Neural cell (in vitro differentiated cells): ENCODE measurements at regions not wholly inside any gene's neighbourhood (a gene's known extent, or its start where the extent isn't known, plus 50 kb on each side); places are given as distances from the start of the nearest gene placed in this dataset.

ENCODE experiments used
- H2AFZ ChIP-seq: fragments of 200-600, 300-800 bp; sonication (generic), shearing (Covaris generic); 2 replicates; pipeline ENCODE4 v1.6.0; 2014; ENCODE audit warnings: low read depth, mild to moderate bottlenecking, antibody characterized with exemption, low read length, moderate library complexity
- H3F3A ChIP-seq: fragments of 200-600 bp; shearing (Covaris generic); 2 replicates; pipeline ENCODE4 v1.6.1; 2016; ENCODE audit warnings: mild to moderate bottlenecking, moderate library complexity, mixed read lengths, antibody characterized with exemption, low read length; ENCODE audit not compliant: insufficient read depth, poor library complexity, severe bottlenecking
- H3K27ac ChIP-seq: fragments of 200-600, 300-800 bp; sonication (generic), shearing (Covaris generic); 2 replicates; pipeline ENCODE4 v1.5.1; 2014; ENCODE audit warnings: mild to moderate bottlenecking, low read length, moderate library complexity
- H3K27me3 ChIP-seq: fragments of 300-800, 200-600 bp; sonication (generic), shearing (Covaris generic); 2 replicates; pipeline ENCODE4 v1.6.0; 2014; ENCODE audit warnings: mild to moderate bottlenecking, low read depth, low read length, moderate library complexity; ENCODE audit not compliant: insufficient read depth
- H3K36me3 ChIP-seq: fragments of 300-800, 200-600 bp; sonication (generic), shearing (Covaris generic); 2 replicates; pipeline ENCODE4 v1.5.1; 2014; ENCODE audit warnings: mild to moderate bottlenecking, antibody characterized with exemption, low read length, moderate library complexity; ENCODE audit not compliant: insufficient read depth
- H3K4me2 ChIP-seq: fragments of 300-800, 200-600 bp; sonication (generic), shearing (Covaris generic); 2 replicates; pipeline ENCODE4 v1.6.0; 2014; ENCODE audit warnings: mild to moderate bottlenecking, low read length
- H3K4me3 ChIP-seq: fragments of 300-800, 200-600 bp; sonication (generic), shearing (Covaris generic); 2 replicates; pipeline ENCODE4 v1.5.1; 2014; ENCODE audit warnings: mild to moderate bottlenecking, low read length, moderate library complexity
- H3K79me2 ChIP-seq: fragments of 200-600 bp; shearing (Covaris generic); replicated peaks from 2 replicates; pipeline ENCODE4 v1.6.0; 2014; ENCODE audit warnings: mild to moderate bottlenecking, low read length, moderate library complexity; ENCODE audit not compliant: insufficient read depth
- H3K9ac ChIP-seq: fragments of 300-800, 200-600 bp; sonication (generic), shearing (Covaris generic); 2 replicates; pipeline ENCODE4 v1.6.1; 2016; ENCODE audit warnings: mild to moderate bottlenecking, low read length, mixed read lengths
- H3K9me2 ChIP-seq: fragments of 200-600 bp; shearing (Covaris generic); 2 replicates; pipeline ENCODE4 v1.6.1; 2016; ENCODE audit warnings: mild to moderate bottlenecking, low read length, mixed read lengths; ENCODE audit not compliant: insufficient read depth
- H3K9me3 ChIP-seq: fragments of 200-600, 300-800 bp; sonication (generic), shearing (Covaris generic); 2 replicates; pipeline ENCODE4 v1.6.1; 2016; ENCODE audit warnings: mild to moderate bottlenecking, mixed run types, low read length, moderate library complexity, mixed read lengths
- H4K20me1 ChIP-seq: fragments of 200-600 bp; shearing (Covaris generic); 2 replicates; pipeline ENCODE4 v1.6.1; 2016; ENCODE audit warnings: mild to moderate bottlenecking, mixed run types; ENCODE audit not compliant: insufficient read depth
- CTCF ChIP-seq: fragments of 450-650 bp; IDR thresholded peaks from 2 replicates; pipeline ENCODE4 v1.5.1; 2014; ENCODE audit warnings: antibody characterized with exemption, mild to moderate bottlenecking, moderate library complexity; ENCODE audit not compliant: poor library complexity, severe bottlenecking
- EP300 ChIP-seq: fragments of 450-650 bp; conservative IDR thresholded peaks from 2 replicates; pipeline ENCODE4 v1.6.1; 2014; ENCODE audit warnings: antibody characterized with exemption, mild to moderate bottlenecking, moderate library complexity; ENCODE audit not compliant: poor library complexity, severe bottlenecking
- EZH2 ChIP-seq: fragments of 200-600, 300-800 bp; shearing (Covaris generic), sonication (generic); IDR thresholded peaks from 2 replicates; pipeline ENCODE4 v1.6.1; 2014; ENCODE audit warnings: antibody characterized with exemption, low read length, borderline replicate concordance, mild to moderate bottlenecking; ENCODE audit not compliant: insufficient read depth, poor library complexity, severe bottlenecking
- MXI1 ChIP-seq: fragments of 450-650 bp; conservative IDR thresholded peaks from 2 replicates; pipeline ENCODE4 v1.6.1; 2014; ENCODE audit warnings: antibody characterized with exemption, mild to moderate bottlenecking; ENCODE audit not compliant: poor library complexity, severe bottlenecking
- POLR2AphosphoS5 ChIP-seq: IDR thresholded peaks from 2 replicates; pipeline ENCODE4 v1.6.1; 2012
- RAD21 ChIP-seq: fragments of 450-650 bp; conservative IDR thresholded peaks from 2 replicates; pipeline ENCODE4 v1.6.1; 2014; ENCODE audit warnings: antibody characterized with exemption, mild to moderate bottlenecking, moderate library complexity
- REST ChIP-seq: IDR thresholded peaks from 2 replicates; pipeline ENCODE4 v1.6.1; 2012; ENCODE audit warnings: borderline replicate concordance
- SMC3 ChIP-seq: fragments of 450-650 bp; conservative IDR thresholded peaks from 2 replicates; pipeline ENCODE4 v1.6.1; 2014; ENCODE audit warnings: antibody characterized with exemption, mild to moderate bottlenecking, moderate library complexity; ENCODE audit not compliant: poor library complexity
- TAF1 ChIP-seq: IDR thresholded peaks from 2 replicates; pipeline ENCODE4 v1.6.1; 2012; ENCODE audit warnings: low read depth

GRCh38 chr6:138682704-138683527, 90.7 kb upstream of the CCDC28A start:
- Histone ChIP-seq H3K79me2 (no peaks in the 10 kb centered on the region), H2AFZ (no peak overlapping the region), H3F3A (no peaks in the 10 kb centered on the region), H3K9me2 (no peaks in the 10 kb centered on the region), H3K9ac (no peak overlapping the region), H3K27me3 (no peaks in the 10 kb centered on the region), H3K4me3 (no peak overlapping the region), H3K4me2 (no peak overlapping the region), H3K9me3 (no peaks in the 10 kb centered on the region), H3K36me3 (no peaks in the 10 kb centered on the region), H4K20me1 (no peaks in the 10 kb centered on the region), H3K27ac (no peak overlapping the region)
- no peak for TF ChIP-seq RAD21
- TF ChIP-seq EP300, result no peak

GRCh38 chr6:138685257-138685656, 88.3 kb upstream of the CCDC28A start:
- TF ChIP-seq RAD21 (no peak), MXI1 (no peak), EP300 (no peak), CTCF (no peak), EZH2 (no peak)
- H3K27me3 ChIP-seq, result no peaks in the 10 kb centered on the region
- H4K20me1 ChIP-seq, result no peaks in the 10 kb centered on the region
- no peak overlapping the region for H3K27ac ChIP-seq
- H3K4me2 ChIP-seq, result no peak overlapping the region
- no peak overlapping the region for H2AFZ ChIP-seq
- no peaks in the 10 kb centered on the region for H3K9me3 ChIP-seq
- no peaks in the 10 kb centered on the region for H3K36me3 ChIP-seq
- no peak overlapping the region for H3K9ac ChIP-seq
- no peaks in the 10 kb centered on the region for H3K79me2 ChIP-seq
- H3K9me2 ChIP-seq, result no peaks in the 10 kb centered on the region
- no peak overlapping the region for H3K4me3 ChIP-seq
- H3F3A ChIP-seq, result no peaks in the 10 kb centered on the region

GRCh38 chr6:138685781-138686180, 87.8 kb upstream of the CCDC28A start:
- Histone ChIP-seq H3K4me3 (no peak overlapping the region), H3K9me3 (no peaks in the 10 kb centered on the region), H3K9ac (no peak overlapping the region), H3F3A (no peaks in the 10 kb centered on the region), H3K36me3 (no peaks in the 10 kb centered on the region), H3K27ac (no peak overlapping the region), H2AFZ (no peak overlapping the region), H3K4me2 (no peak overlapping the region), H3K9me2 (no peaks in the 10 kb centered on the region), H4K20me1 (no peaks in the 10 kb centered on the region), H3K79me2 (no peaks in the 10 kb centered on the region), H3K27me3 (no peaks in the 10 kb centered on the region)
- no peak for TF ChIP-seq CTCF
- no peak for TF ChIP-seq RAD21
- no peak for TF ChIP-seq EP300
- TF ChIP-seq POLR2AphosphoS5, result no peak
- TF ChIP-seq EZH2, result no peak
- TF ChIP-seq SMC3, result no peak
- TF ChIP-seq REST, result no peak
- TF ChIP-seq MXI1, result no peak
- no peak for TF ChIP-seq TAF1
